HEK293 (cell line): ENCODE measurements at regions not wholly inside any gene's neighbourhood (a gene's known extent, or its start where the extent isn't known, plus 50 kb on each side); places are given as distances from the start of the nearest gene placed in this dataset.
A peak's percentile ranks its signal among the peaks of the same experiment; 100 is the strongest.
"Not testable (repeated sequence)": the region's sequence is repeated elsewhere in the genome, so short reads cannot be mapped to it uniquely, and the experiment has no call there.

Experiments used
- CTCF ChIA-PET: fragments of 350-600 bp; formaldehyde crosslinking; extraction: SDS; loops from one replicate; lab custom pipeline; 2021; ENCODE audit warnings: antibody characterized with exemption; lab: Yijun Ruan, JAX
- POLR2A ChIA-PET: fragments of 300-600 bp; formaldehyde crosslinking; extraction: SDS; loops from one replicate; lab custom pipeline; 2020; ENCODE audit warnings: antibody characterized with exemption, inconsistent platforms; lab: Yijun Ruan, JAX
- H3K27ac ChIP-seq: fragments of 200-500 bp; sonication (Bioruptor generic); 2 replicates; pipeline ENCODE4 v1.5.1; 2014; ENCODE audit warnings: low read depth, low read length, control low read depth, inconsistent platforms; ENCODE audit errors: extremely low read depth
- H3K36me3 ChIP-seq, 2 experiments: fragments of 200-500 bp in 1 of 2; sonication (Bioruptor generic) in 1 of 2; 1 replicate in 1 of 2; 2 replicates in 1 of 2; pipeline ENCODE4 v1.5.1; 2014 to 2017; ENCODE audit warnings: inconsistent platforms in 2 of 2, low read length in 2 of 2; ENCODE audit not compliant: control insufficient read depth in 2 of 2, insufficient read depth in 1 of 2
- H3K4me1 ChIP-seq: fragments of 200-500 bp; sonication (Bioruptor generic); 2 replicates; pipeline ENCODE4 v1.5.1; 2014; ENCODE audit warnings: mild to moderate bottlenecking, low read length, inconsistent platforms; ENCODE audit not compliant: control insufficient read depth, insufficient read depth
- H3K4me3 ChIP-seq: 2 replicates; pipeline ENCODE4 v1.5.1; 2011; ENCODE audit warnings: low read depth, mild to moderate bottlenecking, control low read depth, low read length, moderate library complexity
- H3K9me3 ChIP-seq: fragments of 200-500 bp; sonication (Bioruptor generic); 2 replicates; pipeline ENCODE4 v1.5.1; 2014; ENCODE audit warnings: low read depth, low read length, inconsistent platforms; ENCODE audit not compliant: control insufficient read depth, insufficient read depth
- AEBP2 ChIP-seq: fragments of 450-650 bp; formaldehyde crosslinking; IDR thresholded peaks from 2 replicates; pipeline ENCODE4 v1.5.1; 2016; ENCODE audit warnings: missing biosample characterization, missing genetic modification characterization, borderline replicate concordance
- EGR2 ChIP-seq: fragments of 450-650 bp; formaldehyde crosslinking; IDR thresholded peaks from 2 replicates; pipeline ENCODE4 v1.5.1; 2016; ENCODE audit warnings: low read depth, missing biosample characterization, missing genetic modification characterization
- ELK4 ChIP-seq: IDR thresholded peaks from 2 replicates; pipeline ENCODE4 v1.6.1; 2011; ENCODE audit warnings: mild to moderate bottlenecking, low read depth, low read length, borderline replicate concordance
- PRDM10 ChIP-seq: fragments of 450-650 bp; formaldehyde crosslinking; IDR thresholded peaks from 2 replicates; pipeline ENCODE4 v1.5.1; 2016; ENCODE audit warnings: missing biosample characterization, missing genetic modification characterization
- SCRT2 ChIP-seq: fragments of 450-650 bp; formaldehyde crosslinking; IDR thresholded peaks from 2 replicates; pipeline ENCODE4 v1.5.1; 2016; ENCODE audit warnings: missing biosample characterization, missing genetic modification characterization
- ZBTB1 ChIP-seq: fragments of 450-650 bp; formaldehyde crosslinking; IDR thresholded peaks from 2 replicates; pipeline ENCODE4 v1.5.1; 2016; ENCODE audit warnings: missing biosample characterization, missing genetic modification characterization
- ZFP37 ChIP-seq: fragments of 450-650 bp; formaldehyde crosslinking; IDR thresholded peaks from 2 replicates; pipeline ENCODE4 v1.5.1; 2016; ENCODE audit warnings: missing biosample characterization, missing genetic modification characterization
- ZNF398 ChIP-seq: fragments of 450-650 bp; formaldehyde crosslinking; IDR thresholded peaks from 2 replicates; pipeline ENCODE4 v1.5.1; 2017; ENCODE audit warnings: missing biosample characterization, missing genetic modification characterization
- ZNF416 ChIP-seq: fragments of 450-650 bp; formaldehyde crosslinking; IDR thresholded peaks from 2 replicates; pipeline ENCODE4 v1.5.1; 2016; ENCODE audit warnings: missing biosample characterization, missing genetic modification characterization
- ZNF549 ChIP-seq: fragments of 450-650 bp; IDR thresholded peaks from 2 replicates; pipeline ENCODE4 v1.5.1; 2018; ENCODE audit warnings: missing biosample characterization, missing genetic modification characterization, mild to moderate bottlenecking, inconsistent platforms, moderate library complexity
- ZNF777 ChIP-seq: fragments of 450-650 bp; formaldehyde crosslinking; IDR thresholded peaks from 2 replicates; pipeline ENCODE4 v1.5.1; 2017; ENCODE audit warnings: missing biosample characterization, missing genetic modification characterization, borderline replicate concordance
- ZSCAN18 ChIP-seq: fragments of 450-650 bp; formaldehyde crosslinking; IDR thresholded peaks from 2 replicates; pipeline ENCODE4 v1.5.1; 2016; ENCODE audit warnings: missing biosample characterization, missing genetic modification characterization

GRCh38 chr13:62110079-62110478, 694.4 kb upstream of the PCDH20 start:
- no peaks in the 10 kb centered on the region for H3K9me3 ChIP-seq
- ChIA-PET CTCF (no interaction called here), POLR2A (no interaction called here)
- no peak overlapping the region for H3K4me3 ChIP-seq
- H3K36me3 ChIP-seq, result no peaks in the 10 kb centered on the region
- no peaks in the 10 kb centered on the region for H3K4me1 ChIP-seq
- TF ChIP-seq ELK4 (0 out of 2 replicates have a peak, but pooled peaks have one; percentile 63), PRDM10 (tag by site-specific recombination) (no peak)
- H3K27ac ChIP-seq, result no peak overlapping the region

GRCh38 chr13:62104136-62104535, 688.5 kb upstream of the PCDH20 start:
- CTCF ChIA-PET, result interaction anchor here (0.6 kb wide), 1 partner anchor 202 kb away, joined by 4 read pairs; no protein-coding TSS in a partner anchor
- H3K27ac ChIP-seq, H3K36me3 ChIP-seq, H3K4me1 ChIP-seq, POLR2A ChIA-PET, H3K9me3 ChIP-seq, H3K4me3 ChIP-seq: not testable (repeated sequence)

- TF ChIP-seq ZNF398 (tag by site-specific recombination) (no peak), PRDM10 (tag by site-specific recombination) (no peak), ZBTB1 (tag by site-specific recombination) (no peak), SCRT2 (tag by site-specific recombination) (no peak), ZSCAN18 (tag by site-specific recombination) (no peak), ZNF777 (tag by site-specific recombination) (no peak), ZNF416 (no peak), ZFP37 (tag by site-specific recombination) (no peak), AEBP2 (no peak), ZNF549 (no peak), EGR2 (tag by site-specific recombination) (no peak), ELK4 (no peak)
- POLR2A ChIA-PET, result no interaction called here
- Histone ChIP-seq H3K36me3 (no peaks in the 10 kb centered on the region), H3K4me1 (no peaks in the 10 kb centered on the region), H3K27ac (no peak overlapping the region), H3K4me3 (no peak overlapping the region), H3K9me3 (no peaks in the 10 kb centered on the region)
- CTCF ChIA-PET, result no interaction called here
Observed at GRCh38 chr13:62096652-62097051, 681.0 kb upstream of the PCDH20 start.
